ENCODE measurements at regions not wholly inside any gene's neighbourhood (a gene's known extent, or its start where the extent isn't known, plus 50 kb on each side); places are given as distances from the start of the nearest gene placed in this dataset.

DNA sequence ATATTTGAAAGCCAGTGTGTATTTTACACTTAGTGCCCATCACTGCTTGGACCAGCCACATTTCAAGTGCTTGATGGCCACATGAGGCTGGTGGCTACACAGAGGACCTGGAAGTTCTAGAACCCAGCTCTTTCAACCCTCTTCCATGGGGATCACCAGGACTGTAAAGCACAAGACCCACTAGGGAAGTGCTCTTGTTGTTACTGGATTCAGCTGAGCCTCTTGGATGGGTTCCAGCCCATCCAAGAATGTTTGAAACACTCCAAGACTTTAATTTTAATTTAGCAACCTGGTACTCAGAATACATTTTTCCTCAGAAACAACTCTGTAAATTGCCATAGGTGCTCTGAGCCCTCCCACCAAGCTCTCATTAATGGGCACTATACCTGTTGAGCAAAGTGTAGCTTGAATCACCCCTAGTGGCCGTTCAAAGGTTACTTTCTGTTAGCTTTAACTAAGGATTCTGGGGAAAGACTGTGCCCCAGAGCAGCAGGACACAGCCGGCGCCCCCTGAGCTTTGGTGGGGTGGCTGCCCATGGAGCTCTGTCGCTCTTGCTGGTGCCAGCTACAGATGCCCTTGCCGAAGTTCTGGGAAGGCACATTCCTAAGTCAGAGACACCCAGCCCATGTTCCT lies 212.4 kb downstream of the HSD17B3 start:
- TF ChIP-seq, protein P1, sequence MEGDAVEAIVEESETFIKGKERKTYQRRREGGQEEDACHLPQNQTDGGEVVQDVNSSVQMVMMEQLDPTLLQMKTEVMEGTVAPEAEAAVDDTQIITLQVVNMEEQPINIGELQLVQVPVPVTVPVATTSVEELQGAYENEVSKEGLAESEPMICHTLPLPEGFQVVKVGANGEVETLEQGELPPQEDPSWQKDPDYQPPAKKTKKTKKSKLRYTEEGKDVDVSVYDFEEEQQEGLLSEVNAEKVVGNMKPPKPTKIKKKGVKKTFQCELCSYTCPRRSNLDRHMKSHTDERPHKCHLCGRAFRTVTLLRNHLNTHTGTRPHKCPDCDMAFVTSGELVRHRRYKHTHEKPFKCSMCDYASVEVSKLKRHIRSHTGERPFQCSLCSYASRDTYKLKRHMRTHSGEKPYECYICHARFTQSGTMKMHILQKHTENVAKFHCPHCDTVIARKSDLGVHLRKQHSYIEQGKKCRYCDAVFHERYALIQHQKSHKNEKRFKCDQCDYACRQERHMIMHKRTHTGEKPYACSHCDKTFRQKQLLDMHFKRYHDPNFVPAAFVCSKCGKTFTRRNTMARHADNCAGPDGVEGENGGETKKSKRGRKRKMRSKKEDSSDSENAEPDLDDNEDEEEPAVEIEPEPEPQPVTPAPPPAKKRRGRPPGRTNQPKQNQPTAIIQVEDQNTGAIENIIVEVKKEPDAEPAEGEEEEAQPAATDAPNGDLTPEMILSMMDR (IDR thresholded peaks at IDR 0.05), result no peak
- TF ChIP-seq FOSL2 (IDR thresholded peaks at IDR 0.05), result no peak
- no peak for TF ChIP-seq FOSL2 (CRISPR knock-in tag; IDR thresholded peaks at IDR 0.05)
- TF ChIP-seq, protein P2, sequence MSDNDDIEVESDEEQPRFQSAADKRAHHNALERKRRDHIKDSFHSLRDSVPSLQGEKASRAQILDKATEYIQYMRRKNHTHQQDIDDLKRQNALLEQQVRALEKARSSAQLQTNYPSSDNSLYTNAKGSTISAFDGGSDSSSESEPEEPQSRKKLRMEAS (IDR thresholded peaks at IDR 0.05), result no peak
- TF ChIP-seq BHLHE40 (IDR thresholded peaks at IDR 0.05; ENCODE audit: low read depth, low read length), result no peak
- TF ChIP-seq, protein P3, sequence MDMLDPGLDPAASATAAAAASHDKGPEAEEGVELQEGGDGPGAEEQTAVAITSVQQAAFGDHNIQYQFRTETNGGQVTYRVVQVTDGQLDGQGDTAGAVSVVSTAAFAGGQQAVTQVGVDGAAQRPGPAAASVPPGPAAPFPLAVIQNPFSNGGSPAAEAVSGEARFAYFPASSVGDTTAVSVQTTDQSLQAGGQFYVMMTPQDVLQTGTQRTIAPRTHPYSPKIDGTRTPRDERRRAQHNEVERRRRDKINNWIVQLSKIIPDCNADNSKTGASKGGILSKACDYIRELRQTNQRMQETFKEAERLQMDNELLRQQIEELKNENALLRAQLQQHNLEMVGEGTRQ (IDR thresholded peaks at IDR 0.05), result no peak
- no peak for TF ChIP-seq MAZ (IDR thresholded peaks at IDR 0.05; ENCODE audit: borderline replicate concordance, low read depth, low read length)
- TF ChIP-seq HOXA7 (CRISPR knock-in tag; IDR thresholded peaks at IDR 0.05), result no peak
- no peak for TF ChIP-seq RFX5 (IDR thresholded peaks at IDR 0.05)
- no peak for TF ChIP-seq ELK1 (IDR thresholded peaks at IDR 0.05; ENCODE audit: low read depth, low read length)
- no peak for TF ChIP-seq MYC (IDR thresholded peaks at IDR 0.05; ENCODE audit: borderline replicate concordance, low read length)
- no peak for TF ChIP-seq POLR2A (IDR thresholded peaks at IDR 0.05; ENCODE audit: low read length)
- no peak for TF ChIP-seq POLR2AphosphoS2 (conservative IDR thresholded peaks at IDR 0.05; ENCODE audit: low read length)
- no peak for TF ChIP-seq KDM1A (IDR thresholded peaks at IDR 0.05; ENCODE audit: low read depth)
- no peak for TF ChIP-seq CEBPB (IDR thresholded peaks at IDR 0.05)
